HG02885 (cell line): ENCODE measurements at regions not wholly inside any gene's neighbourhood (a gene's known extent, or its start where the extent isn't known, plus 50 kb on each side); places are given as distances from the start of the nearest gene placed in this dataset.
"Not testable (repeated sequence)": the region's sequence is repeated elsewhere in the genome, so short reads cannot be mapped to it uniquely, and the experiment has no call there.

Source experiments
- ATAC-seq: cut with Tn5 transposase; IDR thresholded peaks from one replicate; pipeline ENCODE4 v1.9.1; 2021; ENCODE audit warnings: mild to moderate bottlenecking; ENCODE audit not compliant: unreplicated experiment, poor library complexity

DNA sequence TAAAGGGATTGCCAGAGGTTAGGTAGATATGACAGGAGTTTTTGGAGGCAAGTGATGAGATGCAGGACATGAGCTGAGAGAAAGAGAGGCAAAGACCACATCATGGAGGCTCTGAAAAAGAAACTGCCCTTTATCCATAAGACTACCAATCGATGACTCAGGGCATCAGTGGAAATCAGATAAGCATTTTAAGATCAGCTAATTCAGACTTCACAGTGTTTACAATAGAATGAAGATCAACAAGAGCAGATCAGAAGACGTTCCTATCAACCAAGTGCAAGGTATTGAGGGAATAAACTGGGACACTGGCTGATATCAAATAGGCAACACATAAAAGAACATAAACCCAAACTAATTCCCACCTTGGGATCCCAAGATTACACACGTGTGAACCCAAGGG lies 227.2 kb downstream of the SLCO4C1 start:
- ATAC-seq = no peak

DNA sequence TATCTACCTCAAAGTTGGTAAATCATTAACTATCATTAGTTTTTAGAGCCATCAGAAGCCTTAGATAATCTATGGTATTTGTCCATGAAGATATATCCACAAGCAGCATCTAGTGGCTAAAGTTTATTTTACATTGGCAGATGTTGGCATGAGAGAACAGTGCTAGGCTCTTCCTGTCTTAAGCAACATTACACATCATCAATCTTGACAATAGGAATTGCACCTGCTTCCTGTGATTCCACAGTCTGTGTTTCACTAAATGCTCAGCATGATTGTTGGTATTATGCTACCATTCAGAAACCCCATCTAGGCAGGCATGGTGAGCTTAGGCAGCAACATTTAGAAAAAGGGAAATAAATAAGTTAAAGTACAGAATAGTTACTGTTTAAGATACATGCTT lies 246.6 kb downstream of the SLCO4C1 start:
- ATAC-seq = no peak

DNA sequence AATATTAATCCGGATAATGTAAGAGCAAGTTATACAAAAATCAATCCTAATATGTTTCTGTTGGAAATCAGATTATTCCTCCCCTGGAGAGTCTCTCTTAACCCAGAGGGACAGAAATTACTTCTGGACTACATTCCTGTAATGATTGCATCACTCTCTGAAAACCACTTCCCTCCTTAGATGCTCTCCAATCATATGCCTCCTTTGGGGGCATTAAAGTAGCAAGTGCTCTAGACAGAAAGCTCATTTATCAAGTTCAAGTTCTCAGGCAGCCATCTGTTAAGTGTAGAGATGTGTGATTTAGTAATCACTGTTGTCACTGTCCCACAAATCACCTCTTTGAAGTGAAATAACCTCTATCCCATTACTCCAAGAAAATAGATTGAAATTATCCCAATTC lies 247.1 kb downstream of the SLCO4C1 start:
- ATAC-seq = no peak

DNA sequence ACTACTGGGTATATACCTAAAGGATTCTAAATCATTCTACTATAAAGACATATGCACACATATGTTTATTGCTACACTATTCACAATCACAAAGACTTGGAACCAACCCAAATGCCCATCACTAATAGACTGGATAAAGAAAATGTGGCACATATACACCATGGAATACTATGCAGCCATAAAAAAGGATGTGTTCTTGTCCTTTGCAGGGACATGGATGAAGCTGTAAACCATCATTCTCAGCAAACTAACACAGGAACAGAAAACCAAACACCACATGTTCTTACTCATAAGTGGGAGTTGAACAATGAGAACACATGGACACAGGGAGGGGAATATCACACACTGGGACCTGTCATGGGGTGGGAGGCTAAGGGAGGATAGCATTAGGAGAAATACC lies 249.0 kb downstream of the SLCO4C1 start:
- not testable (repeated sequence) for ATAC-seq

DNA sequence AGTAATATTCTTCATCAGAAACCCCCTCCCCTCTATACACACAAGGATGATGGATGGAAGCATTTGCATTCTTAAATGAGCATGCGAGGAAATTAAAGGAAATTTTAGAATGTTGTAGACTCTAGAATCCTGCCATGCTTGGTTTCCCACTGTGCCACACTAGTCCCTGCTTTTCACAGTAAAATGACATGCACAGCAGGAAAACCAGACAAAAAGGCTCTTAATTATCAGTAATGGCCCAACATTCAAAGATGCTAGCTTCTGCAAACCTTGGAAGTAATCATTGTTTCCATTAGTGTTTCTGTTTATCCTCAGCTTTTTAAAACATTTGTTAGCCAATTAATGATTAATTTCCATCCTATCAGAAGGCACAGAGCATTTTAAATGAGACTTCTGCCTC lies 255.8 kb downstream of the SLCO4C1 start:
- no peak for ATAC-seq

DNA sequence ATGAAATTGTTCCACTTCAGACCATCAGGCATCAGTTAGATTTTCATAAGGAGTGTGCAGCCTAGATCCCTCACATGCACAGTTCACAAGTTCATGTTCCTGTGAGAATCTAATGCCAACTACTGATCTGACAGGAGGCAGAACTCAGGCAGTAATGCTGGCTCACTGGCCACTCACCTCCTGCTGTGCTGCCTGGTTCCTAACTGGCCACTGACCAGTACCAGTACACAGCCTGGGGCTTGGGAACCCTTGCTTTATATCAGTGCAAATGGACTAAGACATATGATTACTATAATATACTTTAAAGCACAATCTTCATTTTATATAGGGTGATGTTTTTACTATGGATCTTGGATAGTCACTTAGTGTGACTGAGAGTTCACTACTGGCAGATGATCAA lies 259.2 kb downstream of the SLCO4C1 start:
- no peak for ATAC-seq

DNA sequence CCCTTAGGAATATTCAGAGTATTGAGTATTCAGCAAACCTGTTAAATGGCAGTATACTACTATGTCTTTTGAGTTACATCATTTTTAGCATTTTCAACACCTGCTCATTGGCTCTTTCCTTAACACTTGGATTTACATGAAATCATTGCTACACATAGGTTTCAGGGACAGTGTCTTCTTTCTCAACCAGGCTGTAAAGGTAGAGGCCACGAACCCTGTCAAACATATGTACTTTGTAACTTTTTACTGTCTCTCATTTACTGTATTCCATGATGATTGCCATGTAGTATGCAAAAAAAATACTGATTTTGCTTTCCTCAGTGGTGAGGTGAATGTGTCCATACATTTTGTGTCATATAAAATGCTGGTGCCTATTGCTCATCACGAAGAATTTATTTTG lies 264.4 kb downstream of the SLCO4C1 start:
- ATAC-seq = no peak

DNA sequence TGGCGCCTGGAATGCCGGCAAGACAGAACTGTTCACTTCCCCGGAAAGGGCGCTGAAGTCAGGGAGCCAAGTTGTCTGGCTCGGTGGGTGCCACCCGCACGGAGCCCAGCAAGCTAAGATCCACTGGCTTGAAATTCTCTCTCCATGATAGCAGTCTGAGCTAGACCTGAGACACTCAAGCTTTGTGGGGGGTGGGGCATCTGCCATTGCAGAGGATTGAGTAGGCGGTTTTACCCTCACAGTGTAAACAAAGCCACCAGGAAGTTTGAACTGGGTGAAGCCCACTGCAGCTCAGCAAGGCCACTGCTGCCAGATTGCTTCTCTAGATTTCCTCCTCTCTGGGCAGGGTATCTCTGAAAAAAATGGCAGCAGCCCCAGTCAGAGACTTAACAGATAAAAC lies 277.4 kb downstream of the SLCO4C1 start:
- no peak for ATAC-seq

DNA sequence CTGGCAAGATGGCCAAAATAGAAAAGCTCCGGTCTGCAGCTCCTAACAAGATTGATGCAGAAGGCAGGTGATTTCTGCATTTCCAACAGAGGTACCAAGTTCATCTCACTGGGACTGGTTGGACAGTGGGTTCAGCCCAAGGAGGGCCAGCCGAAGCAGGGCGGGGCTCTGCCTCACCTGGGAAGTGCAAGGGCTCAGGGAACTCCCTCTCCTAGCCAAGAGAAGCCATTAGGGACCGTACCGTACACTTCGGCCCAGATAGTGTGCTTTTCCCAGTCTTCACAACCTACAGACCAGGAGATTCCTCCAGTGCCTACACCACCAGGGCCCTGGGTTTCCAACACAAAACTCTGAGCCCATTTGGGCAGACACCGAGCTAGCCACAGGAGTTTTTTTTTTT lies 277.8 kb downstream of the SLCO4C1 start:
- ATAC-seq = no peak

DNA sequence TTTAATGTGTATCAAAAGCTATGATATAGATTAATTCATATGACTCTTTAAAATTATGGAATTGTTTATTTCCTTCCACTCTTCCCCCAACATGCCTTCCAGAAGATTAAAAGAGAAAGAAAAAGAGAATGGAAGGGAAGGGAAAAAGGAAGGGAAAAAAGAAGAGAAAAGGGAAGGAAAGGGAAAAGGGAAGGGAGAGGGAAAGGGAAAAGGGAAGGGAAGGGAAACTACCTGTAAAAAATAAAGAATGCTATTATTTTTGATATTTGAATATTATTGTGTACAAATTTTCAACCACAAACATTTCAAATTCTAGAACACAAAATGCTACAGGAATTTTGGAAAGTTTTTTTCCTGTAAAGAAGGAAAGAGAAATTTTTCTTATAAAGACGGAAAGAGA lies 281.7 kb downstream of the SLCO4C1 start:
- no peak for ATAC-seq

DNA sequence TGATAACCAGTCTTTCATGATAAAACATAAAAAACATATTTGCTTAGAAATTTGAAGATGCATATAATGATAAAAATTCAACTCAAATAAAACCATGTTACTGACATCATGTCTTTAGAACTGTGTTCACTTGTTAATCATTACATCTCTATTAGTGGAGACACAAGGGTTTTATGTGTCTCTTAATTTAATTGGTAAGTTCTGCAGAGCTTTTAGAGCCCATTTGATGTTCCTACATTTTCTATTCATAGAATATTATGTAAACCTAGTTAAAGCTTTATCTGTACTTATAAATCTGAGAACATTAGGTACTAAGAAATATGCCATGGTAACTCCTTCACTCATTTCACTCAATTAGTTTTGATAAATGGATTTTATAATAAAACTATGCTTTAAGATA lies 285.4 kb downstream of the SLCO4C1 start:
- ATAC-seq = no peak

DNA sequence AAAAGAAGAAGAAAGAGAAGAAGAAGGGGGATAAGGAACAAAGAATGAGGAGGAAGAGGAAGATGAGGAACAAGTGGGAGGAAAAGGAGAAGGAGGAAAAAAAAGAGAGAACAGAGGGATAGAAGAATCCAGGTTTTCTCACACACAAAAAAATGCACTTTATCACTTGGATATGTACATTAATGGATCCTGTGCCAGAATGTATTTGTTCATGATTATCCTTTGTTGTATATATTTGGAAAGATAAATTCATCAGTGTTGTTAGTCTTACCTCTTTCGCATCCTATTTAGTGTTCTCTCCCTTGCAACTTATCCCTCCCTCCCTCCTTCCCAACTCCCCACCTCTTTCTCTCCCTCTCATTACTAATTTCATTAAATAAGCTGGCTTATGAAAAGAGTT lies 298.8 kb downstream of the SLCO4C1 start:
- no peak for ATAC-seq

DNA sequence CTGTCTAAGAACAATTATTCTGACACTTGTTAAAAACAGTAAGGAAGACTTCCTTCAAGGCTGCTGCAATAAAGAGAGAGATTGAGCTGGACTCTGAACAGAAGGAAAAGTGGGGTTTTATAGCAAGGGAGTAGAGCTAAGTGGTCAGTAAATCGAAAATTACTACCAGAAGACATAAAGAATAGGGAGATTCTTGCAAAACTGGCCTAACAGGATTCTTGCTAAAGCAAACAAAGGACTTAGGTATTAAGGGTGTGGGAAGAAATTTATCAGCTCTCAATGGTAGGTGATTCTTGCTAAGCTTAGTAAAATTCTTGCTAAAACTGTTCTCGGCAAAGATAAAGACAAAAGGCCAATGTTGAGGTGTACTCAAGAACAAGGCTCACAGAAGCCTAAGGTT lies 300.5 kb downstream of the SLCO4C1 start:
- no peak for ATAC-seq

DNA sequence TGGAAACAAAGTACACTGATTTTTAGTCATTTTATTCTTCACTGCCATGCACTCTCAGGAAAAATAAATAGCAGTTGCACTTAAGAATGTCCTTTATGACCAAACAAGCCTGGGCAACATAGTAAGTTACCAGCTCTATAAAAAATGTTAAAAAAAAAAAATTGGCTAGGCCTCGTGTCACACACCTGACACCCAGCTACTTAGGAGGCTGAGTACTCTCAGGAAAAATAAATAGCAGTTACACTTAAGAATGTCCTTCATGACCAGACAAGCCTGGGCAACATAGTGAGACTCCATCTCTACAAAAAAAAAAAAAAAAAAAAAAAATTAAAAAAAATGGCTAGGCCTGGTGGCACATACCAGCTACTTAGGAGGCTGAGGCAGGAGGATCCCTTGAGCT lies 304.6 kb downstream of the SLCO4C1 start:
- no peak for ATAC-seq

DNA sequence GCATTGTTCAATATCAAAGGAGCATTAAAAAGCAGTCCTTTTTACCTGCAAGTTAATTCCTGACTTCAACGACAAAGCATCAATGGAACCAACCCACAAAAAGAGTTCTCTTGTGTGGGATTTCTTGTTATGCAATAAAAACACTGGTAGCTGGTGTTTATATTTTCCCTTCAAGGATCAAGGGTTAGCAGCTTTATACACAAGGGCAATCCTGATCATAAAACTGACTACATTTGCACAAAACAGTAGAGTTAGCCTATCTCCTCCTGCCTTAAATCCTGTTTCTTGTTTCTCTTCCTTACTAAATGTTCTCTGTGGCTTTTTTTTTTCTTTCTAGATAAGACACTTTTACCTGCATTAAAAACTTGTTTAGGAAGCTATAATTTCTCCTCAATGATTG lies 306.4 kb downstream of the SLCO4C1 start:
- ATAC-seq = no peak

DNA sequence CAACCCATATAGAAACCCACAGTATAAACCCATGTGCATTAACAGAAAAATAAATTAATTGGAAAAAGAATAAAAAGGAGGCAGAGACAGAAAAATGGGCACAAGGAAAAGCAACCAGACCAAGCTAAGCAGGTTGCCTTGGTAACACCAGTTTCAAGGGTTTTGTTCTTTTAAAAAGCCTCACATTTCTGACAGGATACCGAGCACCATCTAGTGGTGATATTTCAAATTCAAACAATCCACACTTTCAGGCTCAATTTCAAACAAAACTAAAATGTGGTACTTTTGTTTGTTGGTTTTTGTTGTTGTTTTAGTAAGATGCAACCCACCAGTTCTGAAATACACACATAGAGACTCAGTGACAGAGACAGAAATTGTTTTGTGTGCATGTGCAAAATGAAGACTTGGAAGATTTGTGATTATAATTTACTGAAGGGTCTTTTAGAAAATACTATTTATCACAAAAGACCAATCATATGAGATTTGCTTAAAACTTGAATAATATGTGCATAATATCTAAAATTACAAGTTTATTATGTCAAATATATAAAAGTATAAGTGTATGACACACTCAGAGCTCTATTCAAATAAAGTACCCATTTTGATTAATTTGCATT lies 318.2 kb downstream of the SLCO4C1 start:
- ATAC-seq = peak; percentile 96

DNA sequence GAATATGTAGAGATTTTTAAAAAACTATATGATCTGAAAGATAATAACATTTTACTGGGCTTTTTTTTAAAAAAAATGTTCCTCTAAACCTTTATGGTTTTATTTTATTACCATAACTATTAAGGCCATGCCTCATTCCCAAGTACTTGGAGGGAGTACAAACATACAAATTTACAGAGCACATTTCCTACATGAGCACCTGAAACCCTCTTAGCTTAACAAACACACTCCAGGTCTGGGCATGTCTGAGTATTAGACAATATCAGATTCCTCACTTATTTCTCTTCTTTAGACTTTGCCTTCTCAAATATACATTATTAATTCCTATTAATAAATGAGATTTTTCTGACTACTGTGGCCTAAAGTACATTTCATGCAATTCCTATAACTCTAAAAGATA lies 319.2 kb downstream of the SLCO4C1 start:
- no peak for ATAC-seq

DNA sequence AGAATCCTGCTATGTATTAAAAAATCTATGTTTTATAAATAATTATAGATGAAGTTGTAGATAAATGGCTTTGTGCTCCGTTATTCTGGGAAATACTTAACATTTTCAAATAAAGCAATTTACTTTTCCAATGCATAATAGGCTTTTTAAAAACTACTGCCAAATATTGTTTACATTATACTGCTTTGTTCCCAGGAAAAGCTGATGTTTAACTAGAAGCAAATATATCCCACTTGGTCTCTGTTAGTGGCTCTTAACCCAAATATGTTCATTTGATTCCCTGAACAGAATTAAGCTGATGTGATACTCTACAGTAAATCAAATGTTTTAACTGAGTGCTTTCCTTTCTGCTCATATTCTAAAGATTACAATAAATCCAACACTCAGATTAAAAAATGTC lies 326.3 kb downstream of the SLCO4C1 start:
- ATAC-seq = no peak

DNA sequence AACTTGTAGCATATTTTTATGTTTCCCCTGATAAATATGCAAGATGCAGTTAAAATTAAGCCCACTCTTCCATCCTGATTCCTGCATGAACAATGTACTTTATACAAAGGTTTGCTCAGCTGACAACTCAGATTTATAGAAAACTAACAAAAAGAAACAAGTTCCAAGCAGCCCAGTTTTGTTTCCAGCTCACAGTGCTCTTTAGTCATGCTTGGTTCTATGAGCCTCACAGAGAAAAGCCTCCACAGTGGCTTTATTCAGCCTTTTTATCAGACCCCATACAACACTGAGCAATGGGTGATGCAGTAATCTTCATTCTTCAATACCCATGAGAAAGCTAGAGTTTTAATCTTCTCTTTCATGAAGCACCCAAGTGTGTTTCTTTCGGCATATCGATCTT lies 329.6 kb downstream of the SLCO4C1 start:
- ATAC-seq = no peak

DNA sequence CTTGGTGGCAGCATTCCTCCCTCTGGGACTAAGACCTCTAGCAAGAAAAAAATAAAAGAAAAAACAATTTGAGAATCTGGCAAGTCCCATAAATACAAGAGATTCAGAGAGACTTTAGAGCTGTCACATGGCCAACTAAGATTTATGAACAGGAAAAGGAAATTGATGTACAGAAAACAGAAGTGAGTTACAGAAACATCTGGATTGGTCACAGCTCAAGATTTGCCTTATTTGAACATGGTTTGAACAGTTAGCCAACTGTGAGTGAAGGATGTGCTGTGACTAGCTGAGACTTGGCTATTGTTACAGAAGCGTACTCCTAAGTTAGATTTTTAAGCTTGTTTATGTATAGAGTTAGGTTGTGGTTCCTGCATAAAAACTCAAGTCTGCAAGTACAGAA lies 340.2 kb downstream of the SLCO4C1 start:
- no peak for ATAC-seq

DNA sequence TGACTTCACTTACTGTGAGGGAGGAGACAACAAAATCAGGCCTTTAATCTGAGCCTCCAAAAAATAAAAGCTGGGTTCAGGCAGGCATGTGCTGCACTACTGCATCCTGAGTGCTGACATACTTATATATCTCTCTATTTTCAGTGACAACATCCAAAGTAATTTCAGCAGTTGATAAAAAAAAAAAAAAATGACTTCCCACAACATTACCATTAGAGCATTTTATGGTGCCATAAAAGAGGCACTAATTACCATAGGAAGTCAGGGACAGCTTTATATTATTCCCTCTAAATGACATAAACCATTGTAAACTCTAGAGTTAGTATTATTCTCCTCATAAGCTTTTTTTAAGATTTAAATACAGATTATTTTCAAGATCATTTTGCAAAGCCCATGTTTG lies 346.1 kb downstream of the SLCO4C1 start:
- ATAC-seq = no peak

DNA sequence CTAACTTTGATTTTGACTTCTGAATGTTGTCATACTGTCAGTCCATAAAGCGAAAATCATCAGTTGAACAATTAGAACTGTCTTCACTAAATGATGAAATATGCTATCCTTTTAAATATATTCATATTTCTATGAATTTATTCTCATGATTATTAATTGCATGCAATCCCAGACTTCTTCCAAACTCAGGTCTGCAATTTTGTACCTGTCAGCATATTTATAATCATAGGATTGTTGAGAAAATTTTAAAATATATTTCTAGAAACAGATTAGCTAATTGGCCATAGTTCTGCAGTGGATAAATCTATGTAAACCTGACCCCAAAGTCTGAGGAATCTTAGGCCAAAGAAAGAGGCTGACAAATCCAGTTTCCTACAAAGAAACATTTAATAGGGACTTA lies 347.5 kb downstream of the SLCO4C1 start:
- ATAC-seq = no peak

DNA sequence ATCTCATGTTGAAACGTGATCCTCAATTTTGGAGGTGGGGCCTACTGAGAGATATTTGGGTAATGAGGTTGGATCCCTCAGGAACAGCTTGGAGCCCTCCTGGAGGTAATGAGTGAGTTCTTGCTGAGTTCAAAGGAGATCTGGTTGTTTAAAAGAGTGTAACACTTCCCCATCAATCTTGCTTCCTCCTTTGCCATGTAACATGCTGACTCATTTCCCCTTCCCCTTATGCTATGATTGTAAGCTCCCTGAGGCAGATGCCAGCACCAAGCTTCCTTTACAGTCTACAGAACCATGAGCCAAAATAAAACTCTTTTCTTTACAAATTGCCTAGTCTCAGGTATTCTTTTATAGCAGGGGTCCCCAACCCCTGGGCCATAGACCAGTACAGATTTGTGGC lies 352.3 kb downstream of the SLCO4C1 start:
- ATAC-seq = peak; percentile 30
